Type B pancreatic cell (in vitro differentiated cells): ENCODE measurements at regions not wholly inside any gene's neighbourhood (a gene's known extent, or its start where the extent isn't known, plus 50 kb on each side); places are given as distances from the start of the nearest gene placed in this dataset.

ENCODE experiments used
- DNase-seq: peaks from one replicate; pipeline ENCODE4 v3.0.0; 2021; ENCODE audit warnings: mixed read lengths; ENCODE audit not compliant: unreplicated experiment; ENCODE audit errors: extremely low spot score
- H3K27ac Mint-ChIP-seq: 2 replicates; pipeline ENCODE4 v1.8.0; 2021; ENCODE audit warnings: mild to moderate bottlenecking, mixed read lengths
- H3K27me3 Mint-ChIP-seq: 2 replicates; pipeline ENCODE4 v1.8.0; 2021; ENCODE audit warnings: mixed read lengths
- H3K36me3 Mint-ChIP-seq: 2 replicates; pipeline ENCODE4 v1.8.0; 2021; ENCODE audit warnings: mixed read lengths
- H3K4me1 Mint-ChIP-seq: one replicate; pipeline ENCODE4 v1.8.0; 2021; ENCODE audit warnings: mixed read lengths; ENCODE audit not compliant: unreplicated experiment
- H3K4me3 Mint-ChIP-seq: 2 replicates; pipeline ENCODE4 v1.8.0; 2021; ENCODE audit warnings: mild to moderate bottlenecking, mixed read lengths
- H3K9me3 Mint-ChIP-seq: 2 replicates; pipeline ENCODE4 v1.8.0; 2021; ENCODE audit warnings: mixed read lengths
- TF ChIP-seq, protein P1 (sequence below): fragments of 200-600 bp; sonication (generic); conservative IDR thresholded peaks from 2 replicates; pipeline ENCODE4 v1.5.0; 2021; ENCODE audit warnings: antibody characterized with exemption, mild to moderate bottlenecking

DNA sequence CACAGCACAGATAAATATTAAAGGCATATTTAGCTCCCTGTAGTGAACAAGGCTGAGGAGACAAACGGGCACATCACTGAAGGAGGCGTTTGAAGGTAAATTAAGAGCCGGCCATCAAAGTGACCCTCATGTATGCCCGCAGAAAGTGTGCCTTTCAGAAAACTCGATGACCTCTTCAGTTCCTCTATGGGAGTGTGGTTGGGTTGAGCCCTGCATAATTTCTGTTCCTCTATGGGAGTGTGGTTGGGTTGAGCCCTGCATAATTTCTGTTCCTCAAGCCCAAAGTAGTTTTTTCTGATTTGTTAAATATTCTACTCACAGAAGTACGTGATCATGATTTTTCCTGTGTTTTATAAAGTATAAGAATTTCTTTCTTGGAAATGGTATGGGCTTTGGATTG, 568.5 kb downstream of the TSN start:
- no peak overlapping the region for H3K27ac Mint-ChIP-seq
- DNase-seq: no peak
- peaks cover 37% of the 10 kb centered on the region for H3K27me3 Mint-ChIP-seq
- no peaks in the 10 kb centered on the region for H3K4me1 Mint-ChIP-seq
- TF ChIP-seq, protein P1, sequence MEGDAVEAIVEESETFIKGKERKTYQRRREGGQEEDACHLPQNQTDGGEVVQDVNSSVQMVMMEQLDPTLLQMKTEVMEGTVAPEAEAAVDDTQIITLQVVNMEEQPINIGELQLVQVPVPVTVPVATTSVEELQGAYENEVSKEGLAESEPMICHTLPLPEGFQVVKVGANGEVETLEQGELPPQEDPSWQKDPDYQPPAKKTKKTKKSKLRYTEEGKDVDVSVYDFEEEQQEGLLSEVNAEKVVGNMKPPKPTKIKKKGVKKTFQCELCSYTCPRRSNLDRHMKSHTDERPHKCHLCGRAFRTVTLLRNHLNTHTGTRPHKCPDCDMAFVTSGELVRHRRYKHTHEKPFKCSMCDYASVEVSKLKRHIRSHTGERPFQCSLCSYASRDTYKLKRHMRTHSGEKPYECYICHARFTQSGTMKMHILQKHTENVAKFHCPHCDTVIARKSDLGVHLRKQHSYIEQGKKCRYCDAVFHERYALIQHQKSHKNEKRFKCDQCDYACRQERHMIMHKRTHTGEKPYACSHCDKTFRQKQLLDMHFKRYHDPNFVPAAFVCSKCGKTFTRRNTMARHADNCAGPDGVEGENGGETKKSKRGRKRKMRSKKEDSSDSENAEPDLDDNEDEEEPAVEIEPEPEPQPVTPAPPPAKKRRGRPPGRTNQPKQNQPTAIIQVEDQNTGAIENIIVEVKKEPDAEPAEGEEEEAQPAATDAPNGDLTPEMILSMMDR: no peak
- no peaks in the 10 kb centered on the region for H3K9me3 Mint-ChIP-seq
- no peaks in the 10 kb centered on the region for H3K36me3 Mint-ChIP-seq
- no peak overlapping the region for H3K4me3 Mint-ChIP-seq

DNA sequence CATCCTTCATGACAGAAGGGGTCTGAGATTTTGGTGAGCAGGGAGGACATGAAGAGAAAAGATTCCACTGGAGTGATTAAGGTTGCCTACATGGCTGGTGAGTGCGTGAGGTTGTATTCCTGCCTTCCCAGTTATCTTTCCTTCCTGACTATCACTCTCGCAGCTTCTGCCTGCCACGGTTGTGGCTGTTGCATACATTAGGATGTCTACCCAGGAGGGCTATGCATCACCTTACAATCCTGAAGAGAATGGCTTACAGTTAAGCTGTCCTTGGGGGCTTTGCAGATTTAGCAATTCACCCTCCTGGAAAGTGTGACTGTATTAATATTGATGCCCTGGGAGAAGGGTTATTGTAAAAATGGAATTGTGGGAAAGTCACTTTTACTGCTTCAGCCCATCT, 571.0 kb downstream of the TSN start:
- Mint-ChIP-seq H3K36me3 (no peaks in the 10 kb centered on the region), H3K9me3 (peaks cover under 1% of the 10 kb centered on the region), H3K4me3 (no peak overlapping the region), H3K27me3 (peaks cover 38% of the 10 kb centered on the region), H3K4me1 (no peaks in the 10 kb centered on the region), H3K27ac (no peak overlapping the region)
- TF ChIP-seq, protein P1: no peak
- no peak for DNase-seq

- no peak overlapping the region for H3K27ac Mint-ChIP-seq
- H3K9me3 Mint-ChIP-seq: peaks cover 5% of the 10 kb centered on the region
- TF ChIP-seq, protein P1: no peak
- no peak overlapping the region for H3K4me3 Mint-ChIP-seq
- peaks cover 24% of the 10 kb centered on the region for H3K27me3 Mint-ChIP-seq
- no peak for DNase-seq
- no peaks in the 10 kb centered on the region for H3K4me1 Mint-ChIP-seq
- no peaks in the 10 kb centered on the region for H3K36me3 Mint-ChIP-seq
These were observed 573.4 kb downstream of the TSN start for GRCh38 chr2:122328816-122329215.

DNA sequence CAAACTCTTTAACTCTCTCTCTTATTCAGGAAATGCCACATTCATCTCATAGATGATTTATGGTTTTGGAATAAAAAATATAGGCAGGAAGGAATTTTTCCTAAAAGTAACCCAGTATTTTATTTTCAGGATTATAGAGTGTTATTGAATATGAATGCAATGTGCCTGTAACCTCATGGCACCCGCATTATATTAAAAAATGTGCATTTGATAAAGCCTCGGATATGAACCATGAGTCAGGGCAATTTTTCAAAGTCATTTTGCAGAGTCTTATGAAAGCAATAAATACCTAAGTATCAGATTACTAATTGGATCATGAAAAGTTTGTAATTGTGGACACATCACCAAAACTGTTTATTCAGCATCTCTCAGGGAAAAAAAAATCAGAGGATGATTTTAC, 573.8 kb downstream of the TSN start:
- Mint-ChIP-seq H3K4me1 (no peaks in the 10 kb centered on the region), H3K4me3 (no peak overlapping the region), H3K36me3 (no peaks in the 10 kb centered on the region), H3K27ac (no peak overlapping the region), H3K27me3 (peaks cover 22% of the 10 kb centered on the region), H3K9me3 (peaks cover 5% of the 10 kb centered on the region)
- no peak for DNase-seq
- TF ChIP-seq, protein P1: no peak

- H3K27ac Mint-ChIP-seq: no peak overlapping the region
These were observed 578.5 kb downstream of the TSN start for GRCh38 chr2:122333932-122334331.

More at GRCh38 chr2:122333932-122334331, 578.5 kb downstream of the TSN start:
- Mint-ChIP-seq H3K9me3 (peaks cover 5% of the 10 kb centered on the region), H3K4me3 (no peak overlapping the region), H3K36me3 (no peaks in the 10 kb centered on the region), H3K27me3 (peaks cover under 1% of the 10 kb centered on the region), H3K4me1 (no peaks in the 10 kb centered on the region)
- DNase-seq: no peak
- TF ChIP-seq, protein P1: no peak
